IPS DF 4.7 (cell line): ENCODE measurements at regions not wholly inside any gene's neighbourhood (a gene's known extent, or its start where the extent isn't known, plus 50 kb on each side); places are given as distances from the start of the nearest gene placed in this dataset.
"Not testable (repeated sequence)": the region's sequence is repeated elsewhere in the genome, so short reads cannot be mapped to it uniquely, and the experiment has no call there.

ENCODE experiments used
- DNase-seq: peaks from one replicate; pipeline ENCODE4 v3.0.0-alpha.2; 2013; ENCODE audit warnings: low spot score; ENCODE audit errors: extremely low read depth

- DNase-seq, result no peak
Measured at GRCh38 chr12:125305231-125305630, 240.0 kb downstream of the AACS start.

GRCh38 chr12:125310461-125310860 lies 245.2 kb downstream of the AACS start:
- no peak for DNase-seq

- DNase-seq, result no peak
Measured at GRCh38 chr12:125311050-125311449, 245.8 kb downstream of the AACS start.

- DNase-seq, result no peak
Measured at GRCh38 chr12:125312471-125312870, 247.2 kb downstream of the AACS start.

GRCh38 chr12:125314051-125314755 lies 249.0 kb downstream of the AACS start:
- DNase-seq, result no peak

GRCh38 chr12:125315771-125316170 lies 250.5 kb downstream of the AACS start:
- DNase-seq, result no peak

GRCh38 chr12:125320177-125320576 lies 254.9 kb downstream of the AACS start:
- no peak for DNase-seq

GRCh38 chr12:125324861-125325490 lies 259.7 kb downstream of the AACS start:
- DNase-seq, result no peak

GRCh38 chr12:125329239-125330102 lies 264.2 kb downstream of the AACS start:
- no peak for DNase-seq

- no peak for DNase-seq
Measured at GRCh38 chr12:125330645-125331341, 265.6 kb downstream of the AACS start.

- no peak for DNase-seq
Measured at GRCh38 chr12:125331342-125332052, 266.3 kb downstream of the AACS start.

- no peak for DNase-seq
Measured at GRCh38 chr12:125332900-125333299, 267.7 kb downstream of the AACS start.

GRCh38 chr12:125336246-125336645 lies 271.0 kb downstream of the AACS start:
- DNase-seq, result no peak

GRCh38 chr12:125340791-125341190 lies 275.6 kb downstream of the AACS start:
- no peak for DNase-seq

- DNase-seq, result no peak
Measured at GRCh38 chr12:125341422-125341821, 276.2 kb downstream of the AACS start.

GRCh38 chr12:125343649-125344048 lies 278.4 kb downstream of the AACS start:
- DNase-seq, result no peak

GRCh38 chr12:125346362-125346761 lies 281.1 kb downstream of the AACS start:
- DNase-seq, result peak; percentile 46

GRCh38 chr12:125351788-125352187 lies 286.6 kb downstream of the AACS start:
- DNase-seq, result no peak

GRCh38 chr12:125353002-125353401 lies 287.8 kb downstream of the AACS start:
- DNase-seq, result not testable (repeated sequence)

GRCh38 chr12:125353871-125354270 lies 288.6 kb downstream of the AACS start:
- DNase-seq, result no peak

GRCh38 chr12:125355614-125356013 lies 290.4 kb downstream of the AACS start:
- DNase-seq, result no peak
